HepG2 (cell line): ENCODE measurements at regions not wholly inside any gene's neighbourhood (a gene's known extent, or its start where the extent isn't known, plus 50 kb on each side); places are given as distances from the start of the nearest gene placed in this dataset.

Source experiments
- CEBPB ChIP-seq: IDR thresholded peaks from 2 replicates; pipeline ENCODE4 v1.6.1; 2011; ENCODE audit warnings: low read depth, low read length, improper control_type of control experiment, borderline replicate concordance
- CTCF ChIP-seq: sonication (generic); formaldehyde crosslinking; IDR thresholded peaks from 2 replicates; pipeline ENCODE4 v1.5.0; 2020; ENCODE audit warnings: mild to moderate bottlenecking, missing genetic modification reagents, moderate library complexity
- KAT7 ChIP-seq: IDR thresholded peaks from 2 replicates; pipeline ENCODE4 v1.6.1; 2018; ENCODE audit warnings: borderline replicate concordance, missing compliant biosample characterization
- MAZ ChIP-seq, 2 experiments: sonication (generic) in 1 of 2; formaldehyde crosslinking in 1 of 2; IDR thresholded peaks; 2 replicates each; pipeline versions ENCODE4 v1.5.0 to v1.6.1; 2012 to 2020; ENCODE audit warnings: low read depth in 2 of 2, mild to moderate bottlenecking in 2 of 2, borderline replicate concordance in 1 of 2, improper control_type of control experiment in 1 of 2, low read length in 1 of 2, missing genetic modification reagents in 1 of 2, moderate library complexity in 1 of 2
- MZF1 ChIP-seq: sonication (generic); formaldehyde crosslinking; IDR thresholded peaks from 2 replicates; pipeline ENCODE4 v1.8.1; 2023; ENCODE audit warnings: mild to moderate bottlenecking, missing genetic modification reagents, borderline replicate concordance
- SIN3A ChIP-seq: IDR thresholded peaks from 2 replicates; pipeline ENCODE4 v1.6.1; 2011; ENCODE audit warnings: low read depth, mild to moderate bottlenecking, control low read depth, low read length, borderline replicate concordance
- SKI ChIP-seq: fragments of 450-650 bp; IDR thresholded peaks from one replicate; pipeline ENCODE4 v1.6.1; 2018; ENCODE audit warnings: mild to moderate bottlenecking; ENCODE audit not compliant: partially characterized antibody
- ZNF326 ChIP-seq: sonication (generic); formaldehyde crosslinking; IDR thresholded peaks from 2 replicates; pipeline ENCODE4 v1.4.0; 2020; ENCODE audit warnings: missing genetic modification reagents, borderline replicate concordance
- TF ChIP-seq, protein P1 (sequence below): sonication (generic); formaldehyde crosslinking; IDR thresholded peaks from 2 replicates; pipeline ENCODE4 v1.4.0; 2020; ENCODE audit warnings: missing genetic modification reagents

DNA sequence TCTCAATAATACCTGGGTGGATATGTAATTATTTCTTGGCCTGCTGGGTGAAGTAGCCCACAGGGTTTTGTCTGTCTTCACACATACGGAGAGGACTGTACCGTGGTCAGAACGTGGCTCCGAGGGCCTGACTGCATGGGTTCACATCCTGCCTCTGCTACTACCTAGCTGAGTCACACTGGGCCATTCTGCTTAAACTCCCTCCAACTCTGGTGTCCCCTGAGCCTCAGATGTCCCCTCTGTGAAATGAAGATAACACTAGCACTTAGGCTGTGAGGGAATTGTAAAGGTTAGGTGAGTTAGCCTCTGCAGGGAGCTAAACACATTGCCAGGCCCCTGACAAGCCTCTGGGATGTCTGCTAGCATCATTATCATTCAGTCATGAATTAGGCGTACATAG, 120.1 kb upstream of the NABP1 start:
- no peak for TF ChIP-seq MZF1 (CRISPR knock-in tag)
- TF ChIP-seq SKI: no peak
- TF ChIP-seq SIN3A: no peak
- no peak for TF ChIP-seq MAZ (IDR thresholded peaks at IDR 0.05; ENCODE audit: borderline replicate concordance, low read depth, low read length)
- TF ChIP-seq MAZ (CRISPR knock-in tag; IDR thresholded peaks at IDR 0.05; ENCODE audit: low read depth): no peak
- TF ChIP-seq, protein P1, sequence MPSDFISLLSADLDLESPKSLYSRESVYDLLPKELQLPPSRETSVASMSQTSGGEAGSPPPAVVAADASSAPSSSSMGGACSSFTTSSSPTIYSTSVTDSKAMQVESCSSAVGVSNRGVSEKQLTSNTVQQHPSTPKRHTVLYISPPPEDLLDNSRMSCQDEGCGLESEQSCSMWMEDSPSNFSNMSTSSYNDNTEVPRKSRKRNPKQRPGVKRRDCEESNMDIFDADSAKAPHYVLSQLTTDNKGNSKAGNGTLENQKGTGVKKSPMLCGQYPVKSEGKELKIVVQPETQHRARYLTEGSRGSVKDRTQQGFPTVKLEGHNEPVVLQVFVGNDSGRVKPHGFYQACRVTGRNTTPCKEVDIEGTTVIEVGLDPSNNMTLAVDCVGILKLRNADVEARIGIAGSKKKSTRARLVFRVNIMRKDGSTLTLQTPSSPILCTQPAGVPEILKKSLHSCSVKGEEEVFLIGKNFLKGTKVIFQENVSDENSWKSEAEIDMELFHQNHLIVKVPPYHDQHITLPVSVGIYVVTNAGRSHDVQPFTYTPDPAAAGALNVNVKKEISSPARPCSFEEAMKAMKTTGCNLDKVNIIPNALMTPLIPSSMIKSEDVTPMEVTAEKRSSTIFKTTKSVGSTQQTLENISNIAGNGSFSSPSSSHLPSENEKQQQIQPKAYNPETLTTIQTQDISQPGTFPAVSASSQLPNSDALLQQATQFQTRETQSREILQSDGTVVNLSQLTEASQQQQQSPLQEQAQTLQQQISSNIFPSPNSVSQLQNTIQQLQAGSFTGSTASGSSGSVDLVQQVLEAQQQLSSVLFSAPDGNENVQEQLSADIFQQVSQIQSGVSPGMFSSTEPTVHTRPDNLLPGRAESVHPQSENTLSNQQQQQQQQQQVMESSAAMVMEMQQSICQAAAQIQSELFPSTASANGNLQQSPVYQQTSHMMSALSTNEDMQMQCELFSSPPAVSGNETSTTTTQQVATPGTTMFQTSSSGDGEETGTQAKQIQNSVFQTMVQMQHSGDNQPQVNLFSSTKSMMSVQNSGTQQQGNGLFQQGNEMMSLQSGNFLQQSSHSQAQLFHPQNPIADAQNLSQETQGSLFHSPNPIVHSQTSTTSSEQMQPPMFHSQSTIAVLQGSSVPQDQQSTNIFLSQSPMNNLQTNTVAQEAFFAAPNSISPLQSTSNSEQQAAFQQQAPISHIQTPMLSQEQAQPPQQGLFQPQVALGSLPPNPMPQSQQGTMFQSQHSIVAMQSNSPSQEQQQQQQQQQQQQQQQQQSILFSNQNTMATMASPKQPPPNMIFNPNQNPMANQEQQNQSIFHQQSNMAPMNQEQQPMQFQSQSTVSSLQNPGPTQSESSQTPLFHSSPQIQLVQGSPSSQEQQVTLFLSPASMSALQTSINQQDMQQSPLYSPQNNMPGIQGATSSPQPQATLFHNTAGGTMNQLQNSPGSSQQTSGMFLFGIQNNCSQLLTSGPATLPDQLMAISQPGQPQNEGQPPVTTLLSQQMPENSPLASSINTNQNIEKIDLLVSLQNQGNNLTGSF: no peak
- TF ChIP-seq KAT7 (CRISPR knock-in tag): no peak
- TF ChIP-seq CEBPB: no peak
- no peak for TF ChIP-seq ZNF326 (CRISPR knock-in tag)
- no peak for TF ChIP-seq CTCF (CRISPR knock-in tag)
